ENCODE measurements at regions not wholly inside any gene's neighbourhood (a gene's known extent, or its start where the extent isn't known, plus 50 kb on each side); places are given as distances from the start of the nearest gene placed in this dataset.

DNA sequence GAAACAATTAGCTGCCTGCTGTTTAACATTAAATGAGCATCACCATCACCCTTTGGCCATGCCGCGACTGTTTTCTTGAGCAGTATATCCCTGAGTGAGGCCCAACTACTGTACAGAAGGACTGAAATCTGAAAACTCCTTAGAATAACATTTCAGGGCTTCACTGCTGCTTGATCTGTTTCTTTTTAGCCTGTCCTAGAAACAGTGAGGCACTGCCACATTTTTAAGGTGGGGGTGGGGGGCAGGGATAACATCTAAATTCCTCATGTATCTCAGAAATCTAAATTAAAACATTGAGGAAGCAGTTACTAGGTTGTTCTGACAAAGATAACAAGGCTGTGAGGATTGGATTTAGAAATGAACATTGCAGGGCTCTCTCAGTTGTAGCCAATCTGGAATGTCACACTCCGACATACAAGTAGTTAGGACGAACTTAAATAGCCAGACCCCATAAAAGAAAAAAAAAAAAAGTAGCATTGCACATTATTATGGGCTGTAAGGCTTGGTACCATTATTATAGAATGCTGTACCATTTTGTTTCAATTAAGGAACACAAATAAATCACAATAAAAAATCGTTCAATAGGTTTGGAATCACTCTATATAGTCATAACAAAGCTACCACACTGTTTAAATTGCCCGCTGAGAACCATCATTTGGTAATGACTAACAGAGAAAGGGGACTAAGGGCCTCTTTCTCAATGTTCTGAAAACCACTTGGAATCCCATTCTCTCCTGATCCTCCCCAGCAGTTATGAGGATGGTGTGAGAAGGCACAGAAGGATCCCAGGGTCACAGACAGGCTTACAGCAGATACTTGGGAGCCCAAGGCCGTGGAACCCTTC lies 256.1 kb downstream of the INHBA start:
- H3K4me3 ChIP-seq: no peak overlapping the region
- H3K79me2 ChIP-seq (ENCODE audit: low read depth): no peaks in the 10 kb centered on the region
- no peaks in the 10 kb centered on the region for H4K20me1 ChIP-seq (ENCODE audit: low read depth)
- H3F3A ChIP-seq (ENCODE audit: low read depth): no peaks in the 10 kb centered on the region
- TF ChIP-seq EZH2 (IDR thresholded peaks at IDR 0.05) (no peak), EZH2phosphoT487 (IDR thresholded peaks at IDR 0.05) (no peak), CTCF (IDR thresholded peaks at IDR 0.05) (no peak)
- peaks cover 15% of the 10 kb centered on the region for H3K4me1 ChIP-seq
- no peaks in the 10 kb centered on the region for H3K27me3 ChIP-seq
- Mint-ChIP-seq H3K4me3 (no peak overlapping the region), H3K4me1 (peaks cover 13% of the 10 kb centered on the region), H3K27ac (no peak overlapping the region), H3K36me3 (no peaks in the 10 kb centered on the region), H3K27me3 (ENCODE audit: insufficient read depth, low read depth) (peaks cover 2% of the 10 kb centered on the region), H3K9me3 (no peaks in the 10 kb centered on the region)
- H2AFZ ChIP-seq (replicated peaks): no peak overlapping the region
- H3K36me3 ChIP-seq: no peaks in the 10 kb centered on the region
- no peak for DNase-seq (ENCODE audit: low spot score)
- H3K9ac ChIP-seq: no peak overlapping the region
- no peak overlapping the region for H3K4me2 ChIP-seq
- H3K9me3 ChIP-seq (ENCODE audit: low read depth): no peaks in the 10 kb centered on the region
- no peak overlapping the region for H3K27ac ChIP-seq

GRCh38 chr7:41445946-41446345 lies 256.9 kb downstream of the INHBA start:
- Histone ChIP-seq H3K9ac (no peak overlapping the region), H3K27ac (no peak overlapping the region), H4K20me1 (ENCODE audit: low read depth) (no peaks in the 10 kb centered on the region), H3K79me2 (ENCODE audit: low read depth) (no peaks in the 10 kb centered on the region), H3K4me2 (no peak overlapping the region), H3K27me3 (no peaks in the 10 kb centered on the region), H3K4me1 (peaks cover 15% of the 10 kb centered on the region), H3K4me3 (no peak overlapping the region), H3K9me3 (ENCODE audit: low read depth) (no peaks in the 10 kb centered on the region), H3F3A (ENCODE audit: low read depth) (no peaks in the 10 kb centered on the region), H2AFZ (replicated peaks) (no peak overlapping the region), H3K36me3 (no peaks in the 10 kb centered on the region)
- Mint-ChIP-seq H3K36me3 (no peaks in the 10 kb centered on the region), H3K27me3 (ENCODE audit: insufficient read depth, low read depth) (peaks cover 4% of the 10 kb centered on the region), H3K27ac (no peak overlapping the region), H3K9me3 (peaks cover 1% of the 10 kb centered on the region), H3K4me3 (no peak overlapping the region), H3K4me1 (peaks cover 15% of the 10 kb centered on the region)
- TF ChIP-seq EZH2 (IDR thresholded peaks at IDR 0.05): no peak
- no peak for TF ChIP-seq CTCF (IDR thresholded peaks at IDR 0.05)
- no peak for TF ChIP-seq EZH2phosphoT487 (IDR thresholded peaks at IDR 0.05)
- no peak for DNase-seq (ENCODE audit: low spot score)

DNA sequence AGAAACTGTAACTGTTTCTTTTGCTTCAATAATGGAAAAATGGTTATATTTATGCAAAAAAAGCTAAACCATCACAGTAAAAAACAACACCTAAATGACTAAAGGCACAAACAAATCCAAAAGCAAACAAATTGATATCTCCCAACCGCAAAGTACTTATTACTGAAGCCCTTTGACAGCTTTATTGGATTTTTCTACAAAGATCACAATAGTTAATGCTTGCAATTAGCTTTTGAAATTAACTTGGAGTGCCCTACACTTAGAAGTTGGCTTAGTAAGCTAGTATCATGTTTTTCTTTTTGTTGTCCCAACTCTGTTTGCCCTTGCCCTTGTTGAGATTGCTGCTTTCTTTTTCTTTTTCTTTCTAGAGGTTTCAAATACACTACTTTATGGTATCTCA lies 257.5 kb downstream of the INHBA start:
- H3K4me2 ChIP-seq: no peak overlapping the region
- TF ChIP-seq CTCF (IDR thresholded peaks at IDR 0.05) (no peak), EZH2phosphoT487 (IDR thresholded peaks at IDR 0.05) (no peak), EZH2 (IDR thresholded peaks at IDR 0.05) (no peak)
- H3K79me2 ChIP-seq (ENCODE audit: low read depth): no peaks in the 10 kb centered on the region
- H3K36me3 ChIP-seq: no peaks in the 10 kb centered on the region
- H3K27ac ChIP-seq: no peak overlapping the region
- Mint-ChIP-seq H3K4me1 (peaks cover 18% of the 10 kb centered on the region), H3K27me3 (ENCODE audit: insufficient read depth, low read depth) (peaks cover 5% of the 10 kb centered on the region), H3K9me3 (peaks cover 2% of the 10 kb centered on the region), H3K36me3 (no peaks in the 10 kb centered on the region), H3K4me3 (no peak overlapping the region), H3K27ac (no peak overlapping the region)
- no peak overlapping the region for H2AFZ ChIP-seq (replicated peaks)
- H3K9me3 ChIP-seq (ENCODE audit: low read depth): no peaks in the 10 kb centered on the region
- H3K4me1 ChIP-seq: peaks cover 15% of the 10 kb centered on the region
- no peaks in the 10 kb centered on the region for H3K27me3 ChIP-seq
- no peaks in the 10 kb centered on the region for H3F3A ChIP-seq (ENCODE audit: low read depth)
- H3K9ac ChIP-seq: no peak overlapping the region
- no peaks in the 10 kb centered on the region for H4K20me1 ChIP-seq (ENCODE audit: low read depth)
- no peak overlapping the region for H3K4me3 ChIP-seq
- DNase-seq (ENCODE audit: low spot score): no peak

Measured in neural progenitor cell (in vitro differentiated cells).